ENCODE measurements at regions not wholly inside any gene's neighbourhood (a gene's known extent, or its start where the extent isn't known, plus 50 kb on each side); places are given as distances from the start of the nearest gene placed in this dataset.

DNA sequence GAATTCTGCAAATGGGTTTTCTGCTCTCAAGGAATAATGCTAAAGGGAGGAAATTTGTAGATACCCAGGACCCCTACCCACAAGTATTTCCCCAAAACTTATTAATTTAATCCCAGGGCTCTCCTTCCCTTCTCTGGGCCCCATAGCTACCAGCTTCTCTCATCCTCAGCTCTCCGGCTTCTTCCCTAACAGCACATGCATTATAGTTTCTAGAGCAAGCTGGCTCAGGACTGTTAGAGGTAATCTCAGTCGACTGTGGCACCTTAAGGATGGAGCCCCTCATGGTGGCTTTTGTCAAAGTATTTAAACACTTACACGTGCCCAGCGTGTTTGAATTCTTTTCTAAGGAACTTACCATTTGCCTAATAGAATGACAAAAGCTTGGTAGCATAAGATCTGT lies 252.5 kb upstream of the GAS1 start:
- no peak for TF ChIP-seq TAF1 (IDR thresholded peaks at IDR 0.05; ENCODE audit: borderline replicate concordance, insufficient read depth, low read length)
- no peak for TF ChIP-seq POLR2AphosphoS5 (IDR thresholded peaks at IDR 0.05; ENCODE audit: low read depth, low read length)
- no peak for TF ChIP-seq REST (IDR thresholded peaks at IDR 0.05; ENCODE audit: insufficient read depth in 1 of 2, low read depth in 2 of 2, low read length in 2 of 2)

Data from PFSK-1 (cell line).